ENCODE measurements at regions not wholly inside any gene's neighbourhood (a gene's known extent, or its start where the extent isn't known, plus 50 kb on each side); places are given as distances from the start of the nearest gene placed in this dataset.
"Not testable (repeated sequence)": the region's sequence is repeated elsewhere in the genome, so short reads cannot be mapped to it uniquely, and the experiment has no call there.

GRCh38 chrX:45485719-45486118 lies 285.0 kb upstream of the DIPK2B start:
- DNase-seq (ENCODE audit: low spot score): no peak

GRCh38 chrX:45479835-45480422 lies 279.3 kb upstream of the DIPK2B start:
- DNase-seq (ENCODE audit: low spot score): no peak

- DNase-seq (ENCODE audit: low spot score): no peak
Measured at GRCh38 chrX:45479196-45479834, 278.6 kb upstream of the DIPK2B start.

- no peak for DNase-seq (ENCODE audit: low spot score)
Measured at GRCh38 chrX:45472968-45473367, 272.3 kb upstream of the DIPK2B start.

- not testable (repeated sequence) for DNase-seq (ENCODE audit: low spot score)
Measured at GRCh38 chrX:45467537-45467936, 266.9 kb upstream of the DIPK2B start.

- DNase-seq (ENCODE audit: low spot score): not testable (repeated sequence)
Measured at GRCh38 chrX:45455732-45456131, 255.1 kb upstream of the DIPK2B start.

- DNase-seq (ENCODE audit: low spot score): no peak
Measured at GRCh38 chrX:45454290-45454689, 253.6 kb upstream of the DIPK2B start.

GRCh38 chrX:45449982-45450381 lies 249.3 kb upstream of the DIPK2B start:
- no peak for DNase-seq (ENCODE audit: low spot score)

GRCh38 chrX:45447995-45448394 lies 247.3 kb upstream of the DIPK2B start:
- DNase-seq (ENCODE audit: low spot score): no peak

GRCh38 chrX:45447331-45447730 lies 246.7 kb upstream of the DIPK2B start:
- DNase-seq (ENCODE audit: low spot score): no peak

GRCh38 chrX:45445745-45446412 lies 245.2 kb upstream of the DIPK2B start:
- DNase-seq (ENCODE audit: low spot score): no peak

- no peak for DNase-seq (ENCODE audit: low spot score)
Measured at GRCh38 chrX:45437186-45437585, 236.5 kb upstream of the DIPK2B start.

- DNase-seq (ENCODE audit: low spot score): no peak
Measured at GRCh38 chrX:45435481-45435880, 234.8 kb upstream of the DIPK2B start.

GRCh38 chrX:45434231-45434630 lies 233.6 kb upstream of the DIPK2B start:
- no peak for DNase-seq (ENCODE audit: low spot score)

- no peak for DNase-seq (ENCODE audit: low spot score)
Measured at GRCh38 chrX:45428831-45429230, 228.2 kb upstream of the DIPK2B start.

- DNase-seq (ENCODE audit: low spot score): no peak
Measured at GRCh38 chrX:45424326-45424725, 223.7 kb upstream of the DIPK2B start.

- no peak for DNase-seq (ENCODE audit: low spot score)
Measured at GRCh38 chrX:45422216-45422925, 221.7 kb upstream of the DIPK2B start.

GRCh38 chrX:45421806-45422205 lies 221.1 kb upstream of the DIPK2B start:
- DNase-seq (ENCODE audit: low spot score): no peak

GRCh38 chrX:45404206-45404605 lies 203.5 kb upstream of the DIPK2B start:
- DNase-seq (ENCODE audit: low spot score): no peak

GRCh38 chrX:45401923-45402322 lies 201.2 kb upstream of the DIPK2B start:
- DNase-seq (ENCODE audit: low spot score): no peak

GRCh38 chrX:45400951-45401725 lies 200.5 kb upstream of the DIPK2B start:
- DNase-seq (ENCODE audit: low spot score): not testable (repeated sequence)
